Keratinocyte (primary cell): ENCODE measurements at regions not wholly inside any gene's neighbourhood (a gene's known extent, or its start where the extent isn't known, plus 50 kb on each side); places are given as distances from the start of the nearest gene placed in this dataset.

Experiments
- DNase-seq: peaks from one replicate; pipeline ENCODE4 v3.0.0-alpha.2; 2011; ENCODE audit warnings: low read depth, missing footprints, low spot score
- FAIRE-seq: peaks from 2 replicates; lab custom pipeline; 2011; peaks lifted over from hg19 to GRCh38; lab: Jason Lieb, UNC
- H2AFZ ChIP-seq: 2 replicates; pipeline ENCODE4 v1.6.0; 2012; ENCODE audit warnings: low read length, control low read depth, inconsistent platforms; ENCODE audit not compliant: control insufficient read depth
- H3K27ac ChIP-seq: 2 replicates; pipeline ENCODE4 v1.5.1; 2011; ENCODE audit warnings: low read length; ENCODE audit not compliant: control insufficient read depth, insufficient read depth
- H3K27me3 ChIP-seq: 3 replicates; pipeline ENCODE4 v1.6.0; 2011; ENCODE audit warnings: low read length; ENCODE audit not compliant: control insufficient read depth, insufficient read depth; ENCODE audit errors: extremely low read depth
- H3K36me3 ChIP-seq, 2 experiments: 2 replicates in 1 of 2; 3 replicates in 1 of 2; pipeline ENCODE4 v1.5.1; 2011; ENCODE audit warnings: low read length in 2 of 2, mild to moderate bottlenecking in 1 of 2; ENCODE audit not compliant: control insufficient read depth in 2 of 2, insufficient read depth in 2 of 2; ENCODE audit errors: extremely low read depth in 1 of 2
- H3K4me1 ChIP-seq: 3 replicates; pipeline ENCODE4 v1.5.1; 2011; ENCODE audit warnings: low read length; ENCODE audit not compliant: control insufficient read depth, insufficient read depth; ENCODE audit errors: extremely low read depth
- H3K4me2 ChIP-seq: 3 replicates; pipeline ENCODE4 v1.6.0; 2011; ENCODE audit warnings: low read depth, low read length; ENCODE audit not compliant: control insufficient read depth, insufficient read depth; ENCODE audit errors: extremely low read depth
- H3K4me3 ChIP-seq, 3 experiments: fragments of 200-600 bp in 1 of 3; sonication (generic) in 1 of 3; 2 replicates in 2 of 3; 3 replicates in 1 of 3; pipeline ENCODE4 v1.5.1; 2011 to 2016; ENCODE audit warnings: low read length in 3 of 3, mild to moderate bottlenecking in 3 of 3, control low read depth in 2 of 3, inconsistent platforms in 1 of 3, low read depth in 1 of 3, mixed read lengths in 1 of 3, mixed run types in 1 of 3, moderate library complexity in 1 of 3; ENCODE audit not compliant: control insufficient read depth in 2 of 3, insufficient read depth in 2 of 3; ENCODE audit errors: extremely low read depth in 1 of 3
- H3K79me2 ChIP-seq: 2 replicates; pipeline ENCODE4 v1.6.0; 2012; ENCODE audit warnings: low read length; ENCODE audit not compliant: control insufficient read depth, insufficient read depth
- H3K9ac ChIP-seq: 3 replicates; pipeline ENCODE4 v1.6.0; 2011; ENCODE audit warnings: low read length; ENCODE audit not compliant: control insufficient read depth, insufficient read depth; ENCODE audit errors: extremely low read depth
- H3K9me1 ChIP-seq: 3 replicates; pipeline ENCODE4 v1.6.0; 2011; ENCODE audit warnings: low read length; ENCODE audit not compliant: control insufficient read depth, insufficient read depth; ENCODE audit errors: extremely low read depth
- H3K9me3 ChIP-seq: 2 replicates; pipeline ENCODE4 v1.5.1; 2012; ENCODE audit warnings: low read depth, low read length; ENCODE audit not compliant: control insufficient read depth
- H4K20me1 ChIP-seq: 3 replicates; pipeline ENCODE4 v1.6.0; 2011; ENCODE audit warnings: low read length; ENCODE audit not compliant: control insufficient read depth, insufficient read depth; ENCODE audit errors: extremely low read depth
- EZH2 ChIP-seq: IDR thresholded peaks from one replicate; pipeline ENCODE4 v1.6.1; 2012; ENCODE audit warnings: inconsistent platforms, mild to moderate bottlenecking, low read length, moderate library complexity
- dilution Hi-C: fragments of 300-500 bp; cut with MboI; formaldehyde crosslinking; loops from one replicate; pipeline ENCODE4 v1.7.0; 2020; ENCODE audit warnings: low sequenced_read_pairs; ENCODE audit not compliant: extremely low pct_ligation_motif_present
- TF ChIP-seq, protein P1 (sequence below), 3 experiments: IDR thresholded peaks in 1 of 3; conservative IDR thresholded peaks in 1 of 3; optimal IDR thresholded peaks in 1 of 3; 2 replicates in 2 of 3; 3 replicates in 1 of 3; pipeline versions ENCODE3 to v1.5.1; 2011; ENCODE audit warnings: low read length in 3 of 3, mild to moderate bottlenecking in 3 of 3, moderate library complexity in 2 of 3, control low read depth in 1 of 3, inconsistent platforms in 1 of 3; ENCODE audit not compliant: insufficient read depth in 2 of 3; ENCODE audit errors: extremely low read depth in 1 of 3

DNA sequence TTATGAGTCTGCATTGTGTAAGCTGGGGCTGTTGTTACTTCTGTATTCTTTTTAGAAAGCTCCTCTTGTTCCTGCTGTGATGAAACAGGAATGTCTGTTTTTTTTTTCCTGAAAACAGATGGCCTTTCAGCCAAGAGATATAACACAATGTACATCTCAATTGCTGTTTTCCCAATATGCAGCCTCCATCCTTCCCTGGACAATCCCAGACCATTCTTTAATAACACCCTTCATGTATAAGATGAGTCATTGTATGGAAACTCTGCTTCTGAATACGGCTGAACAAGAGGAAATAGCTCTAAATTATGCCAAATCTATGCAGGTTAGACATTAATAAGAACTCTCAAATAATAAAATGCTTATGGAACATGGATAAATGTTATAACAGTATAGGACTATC lies 60.2 kb upstream of the LRRC4C start:
- Histone ChIP-seq H3K9me3 (no peaks in the 10 kb centered on the region), H3K9me1 (no peaks in the 10 kb centered on the region), H3K79me2 (no peaks in the 10 kb centered on the region), H2AFZ (no peak overlapping the region), H4K20me1 (no peaks in the 10 kb centered on the region), H3K4me2 (no peak overlapping the region), H3K36me3 (no peaks in the 10 kb centered on the region), H3K27ac (no peak overlapping the region), H3K9ac (no peak overlapping the region), H3K27me3 (no peaks in the 10 kb centered on the region), H3K4me3 (no peak overlapping the region), H3K4me1 (peaks cover 25% of the 10 kb centered on the region)
- DNase-seq (no peak), FAIRE-seq (peak; percentile 61)
- dilution Hi-C loops: no loop called here
- TF ChIP-seq, protein P1, sequence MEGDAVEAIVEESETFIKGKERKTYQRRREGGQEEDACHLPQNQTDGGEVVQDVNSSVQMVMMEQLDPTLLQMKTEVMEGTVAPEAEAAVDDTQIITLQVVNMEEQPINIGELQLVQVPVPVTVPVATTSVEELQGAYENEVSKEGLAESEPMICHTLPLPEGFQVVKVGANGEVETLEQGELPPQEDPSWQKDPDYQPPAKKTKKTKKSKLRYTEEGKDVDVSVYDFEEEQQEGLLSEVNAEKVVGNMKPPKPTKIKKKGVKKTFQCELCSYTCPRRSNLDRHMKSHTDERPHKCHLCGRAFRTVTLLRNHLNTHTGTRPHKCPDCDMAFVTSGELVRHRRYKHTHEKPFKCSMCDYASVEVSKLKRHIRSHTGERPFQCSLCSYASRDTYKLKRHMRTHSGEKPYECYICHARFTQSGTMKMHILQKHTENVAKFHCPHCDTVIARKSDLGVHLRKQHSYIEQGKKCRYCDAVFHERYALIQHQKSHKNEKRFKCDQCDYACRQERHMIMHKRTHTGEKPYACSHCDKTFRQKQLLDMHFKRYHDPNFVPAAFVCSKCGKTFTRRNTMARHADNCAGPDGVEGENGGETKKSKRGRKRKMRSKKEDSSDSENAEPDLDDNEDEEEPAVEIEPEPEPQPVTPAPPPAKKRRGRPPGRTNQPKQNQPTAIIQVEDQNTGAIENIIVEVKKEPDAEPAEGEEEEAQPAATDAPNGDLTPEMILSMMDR (optimal IDR thresholded peaks at IDR 0.05 in 1 of 3, IDR thresholded peaks at IDR 0.05 in 1 of 3, conservative IDR thresholded peaks at IDR 0.05 in 1 of 3; ENCODE audit: extremely low read depth in 1 of 3, insufficient read depth in 2 of 3, low read length in 3 of 3): no peak
- TF ChIP-seq EZH2: no peak

DNA sequence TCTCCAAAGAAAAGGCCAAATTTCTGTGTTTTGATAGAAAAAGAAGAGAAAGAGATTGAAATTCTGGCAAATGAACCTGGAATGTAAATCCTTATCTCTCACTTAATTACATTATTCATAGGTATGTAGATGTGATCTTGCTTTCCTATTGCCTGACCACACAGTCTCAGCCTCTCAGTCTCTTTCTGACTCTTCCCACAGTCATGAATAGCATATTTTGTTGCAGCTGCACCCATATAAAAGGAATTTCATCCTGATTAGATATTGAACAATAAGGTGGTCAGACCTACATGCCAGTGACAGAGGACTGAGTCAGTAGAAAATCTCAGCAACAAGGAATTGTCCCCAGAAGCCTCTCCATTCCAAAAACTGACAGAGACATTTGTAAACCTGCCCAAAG lies 62.9 kb upstream of the LRRC4C start:
- Histone ChIP-seq H3K9me3 (no peaks in the 10 kb centered on the region), H3K4me3 (no peak overlapping the region), H3K36me3 (no peaks in the 10 kb centered on the region), H3K79me2 (no peaks in the 10 kb centered on the region), H3K9ac (no peak overlapping the region), H3K9me1 (no peaks in the 10 kb centered on the region), H3K4me2 (peak overlapping the region; percentile 35), H2AFZ (no peak overlapping the region), H3K27me3 (no peaks in the 10 kb centered on the region), H4K20me1 (no peaks in the 10 kb centered on the region), H3K4me1 (peaks cover 25% of the 10 kb centered on the region), H3K27ac (peak overlapping the region; percentile 69)
- no peak for TF ChIP-seq EZH2
- TF ChIP-seq, protein P1 (optimal IDR thresholded peaks at IDR 0.05 in 1 of 3, IDR thresholded peaks at IDR 0.05 in 1 of 3, conservative IDR thresholded peaks at IDR 0.05 in 1 of 3; ENCODE audit: extremely low read depth in 1 of 3, insufficient read depth in 2 of 3, low read length in 3 of 3): no peak
- FAIRE-seq (peak; percentile 88), DNase-seq (peak; percentile 92)
- dilution Hi-C loops: no loop called here
